CD4-positive, CD25-positive, alpha-beta regulatory T cell (primary cell): ENCODE measurements at regions not wholly inside any gene's neighbourhood (a gene's known extent, or its start where the extent isn't known, plus 50 kb on each side); places are given as distances from the start of the nearest gene placed in this dataset.
A peak's percentile ranks its signal among the peaks of the same experiment; 100 is the strongest.

Experiments used
- ATAC-seq, 2 donors: fragments of 150-1000 bp; cut with Tn5 transposase; one replicate each; pipeline ENCODE4 v1.10.0; 2021; ENCODE audit warnings: low read depth in 2 of 2, moderate number of reproducible peaks in 2 of 2, moderate library complexity in 1 of 2
- DNase-seq, 3 donors: peaks; one replicate each; pipeline versions ENCODE4 v3.0.0 to v3.0.0-alpha.2; 2012 to 2022; ENCODE audit warnings: mixed read lengths in 1 of 3
- H3K27ac ChIP-seq: one replicate; pipeline ENCODE4 v1.7.0; 2013; ENCODE audit warnings: mild to moderate bottlenecking, low read length; ENCODE audit not compliant: insufficient read depth, poor library complexity, severe bottlenecking
- H3K27me3 ChIP-seq: one replicate; pipeline ENCODE4 v1.7.0; 2013; ENCODE audit warnings: low read length; ENCODE audit not compliant: control insufficient read depth, insufficient read depth
- H3K36me3 ChIP-seq: one replicate; pipeline ENCODE4 v1.7.0; 2013; ENCODE audit warnings: mild to moderate bottlenecking, low read length, moderate library complexity; ENCODE audit not compliant: control insufficient read depth, insufficient read depth
- H3K4me1 ChIP-seq: 2 replicates; pipeline ENCODE4 v1.7.0; 2013; ENCODE audit warnings: mild to moderate bottlenecking, low read length; ENCODE audit not compliant: insufficient read depth, control insufficient read depth, poor library complexity, severe bottlenecking
- H3K4me3 ChIP-seq: one replicate; pipeline ENCODE4 v1.7.0; 2013; ENCODE audit warnings: low read depth, mild to moderate bottlenecking, low read length, moderate library complexity
- H3K9me3 ChIP-seq, 2 experiments: 1 replicate in 1 of 2; 2 replicates in 1 of 2; pipeline ENCODE4 v1.7.0; 2013; ENCODE audit warnings: low read length in 2 of 2, mild to moderate bottlenecking in 1 of 2, moderate library complexity in 1 of 2; ENCODE audit not compliant: control insufficient read depth in 2 of 2
- H3K27ac Mint-ChIP-seq, 3 donors: one replicate each; pipeline ENCODE4 v1.8.0; 2020 to 2022; ENCODE audit warnings: mild to moderate bottlenecking in 3 of 3, mixed read lengths in 3 of 3, moderate library complexity in 2 of 3
- H3K27me3 Mint-ChIP-seq: one replicate; pipeline ENCODE4 v1.8.0; 2022; ENCODE audit warnings: mild to moderate bottlenecking, mixed read lengths
- H3K36me3 Mint-ChIP-seq: one replicate; pipeline ENCODE4 v1.8.0; 2020; ENCODE audit warnings: mixed read lengths
- H3K4me1 Mint-ChIP-seq, 4 donors: one replicate each; pipeline ENCODE4 v1.8.0; 2020 to 2022; ENCODE audit warnings: mixed read lengths in 4 of 4, mild to moderate bottlenecking in 1 of 4
- H3K4me3 Mint-ChIP-seq, 4 donors: one replicate each; pipeline ENCODE4 v1.8.0; 2020 to 2022; ENCODE audit warnings: mild to moderate bottlenecking in 4 of 4, mixed read lengths in 4 of 4, moderate library complexity in 3 of 4
- H3K9me3 Mint-ChIP-seq, 7 donors: one replicate each; pipeline ENCODE4 v1.8.0; 2020 to 2022; ENCODE audit warnings: mixed read lengths in 7 of 7, mild to moderate bottlenecking in 3 of 7, moderate library complexity in 2 of 7

DNA sequence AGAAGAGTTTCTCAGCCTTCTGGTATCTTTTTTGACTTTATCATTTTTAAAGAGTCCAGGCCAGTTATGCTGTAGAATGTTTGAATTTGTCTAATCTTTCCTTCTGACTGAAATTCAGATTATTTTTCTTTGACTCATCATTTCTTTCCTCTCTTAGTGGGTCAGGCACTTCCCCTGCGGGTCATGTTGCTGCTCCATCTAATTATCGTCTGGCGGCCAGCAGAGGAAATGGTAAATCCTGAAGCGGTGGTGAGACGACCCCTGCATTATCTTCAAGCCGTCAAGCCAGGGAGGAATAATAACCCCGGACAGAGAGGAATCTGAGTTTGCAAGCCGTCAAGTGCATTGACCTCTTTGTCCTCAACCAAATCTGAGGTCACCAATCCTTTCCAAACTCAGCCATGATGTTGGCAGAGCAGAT, 102.1 kb downstream of the ADSS2 start:
- H3K4me3 Mint-ChIP-seq, result peak overlapping the region; percentile 17 to 63 (median 45)
- DNase-seq, result no peak
- no peaks in the 10 kb centered on the region for H3K36me3 Mint-ChIP-seq
- H3K27ac ChIP-seq, result no peak overlapping the region
- no peak for ATAC-seq
- H3K27ac Mint-ChIP-seq, result peak overlapping the region in 1 of 3 donors; percentile 70
- no peaks in the 10 kb centered on the region for H3K4me1 ChIP-seq
- H3K36me3 ChIP-seq, result no peaks in the 10 kb centered on the region
- no peaks in the 10 kb centered on the region for H3K9me3 ChIP-seq
- peaks cover 8 to 19% (median 14%) of the 10 kb centered on the region in 4 donors for H3K4me1 Mint-ChIP-seq
- no peaks in the 10 kb centered on the region for H3K27me3 ChIP-seq
- H3K9me3 Mint-ChIP-seq, result peaks cover 0 to 2% (median 0%) of the 10 kb centered on the region in 7 donors
- H3K27me3 Mint-ChIP-seq, result peaks cover 10% of the 10 kb centered on the region
- H3K4me3 ChIP-seq, result no peak overlapping the region

- Mint-ChIP-seq H3K27ac (peak overlapping the region in 2 of 3 donors; percentile 3 to 70), H3K27me3 (peaks cover 10% of the 10 kb centered on the region), H3K9me3 (peaks cover 0 to 2% (median 0%) of the 10 kb centered on the region in 7 donors), H3K4me3 (peak overlapping the region; percentile 17 to 63 (median 45)), H3K4me1 (peaks cover 8 to 22% (median 14%) of the 10 kb centered on the region in 4 donors), H3K36me3 (no peaks in the 10 kb centered on the region)
- ATAC-seq, result no peak
- DNase-seq, result peak in 1 of 3 donors; percentile 38
- no peak overlapping the region for H3K4me3 ChIP-seq
- no peak overlapping the region for H3K27ac ChIP-seq
- H3K36me3 ChIP-seq, result no peaks in the 10 kb centered on the region
- no peaks in the 10 kb centered on the region for H3K4me1 ChIP-seq
- H3K9me3 ChIP-seq, result no peaks in the 10 kb centered on the region
- H3K27me3 ChIP-seq, result no peaks in the 10 kb centered on the region
Measured at GRCh38 chr1:244350027-244350426, 101.7 kb downstream of the ADSS2 start.

DNA sequence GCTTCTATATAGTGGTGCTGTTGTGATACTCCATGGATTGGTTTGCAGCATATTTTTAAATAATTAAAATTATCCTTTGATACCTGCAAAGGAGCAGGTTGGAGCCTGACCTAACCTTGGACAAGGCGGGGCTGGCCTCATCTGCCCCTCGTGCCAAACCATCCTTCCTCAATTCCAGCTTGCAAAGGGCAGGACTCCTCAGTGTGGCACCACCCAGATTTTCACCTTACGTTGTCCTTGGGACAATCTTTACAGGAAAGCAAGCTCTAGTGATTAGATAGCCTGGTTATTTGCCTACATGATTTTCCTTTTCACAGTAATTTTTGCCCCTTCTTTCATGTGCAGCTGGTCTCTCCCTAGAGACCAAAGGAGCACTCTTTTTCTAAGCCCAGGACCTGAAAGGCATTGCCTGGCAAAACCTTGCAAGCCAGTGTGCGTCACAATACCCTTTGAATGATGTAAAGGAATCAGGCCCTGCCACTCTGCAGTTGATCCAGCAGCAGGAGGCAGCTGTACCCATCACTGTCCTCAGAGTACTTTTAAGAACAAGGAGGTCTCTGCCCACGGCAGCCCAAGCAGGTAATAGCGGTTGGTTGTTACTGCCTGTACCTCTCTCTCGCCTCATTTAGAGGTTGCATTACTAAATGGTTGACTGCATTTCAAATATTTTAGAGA, 99.4 kb downstream of the ADSS2 start:
- Mint-ChIP-seq H3K36me3 (no peaks in the 10 kb centered on the region), H3K27me3 (peaks cover 10% of the 10 kb centered on the region), H3K9me3 (no peaks in the 10 kb centered on the region), H3K4me3 (no peak overlapping the region), H3K4me1 (peaks cover 5 to 18% (median 14%) of the 10 kb centered on the region in 4 donors), H3K27ac (no peak overlapping the region)
- H3K4me1 ChIP-seq, result no peaks in the 10 kb centered on the region
- no peak overlapping the region for H3K4me3 ChIP-seq
- H3K27me3 ChIP-seq, result no peaks in the 10 kb centered on the region
- H3K9me3 ChIP-seq, result no peaks in the 10 kb centered on the region
- no peak overlapping the region for H3K27ac ChIP-seq
- DNase-seq (no peak), ATAC-seq (no peak)
- no peaks in the 10 kb centered on the region for H3K36me3 ChIP-seq

DNA sequence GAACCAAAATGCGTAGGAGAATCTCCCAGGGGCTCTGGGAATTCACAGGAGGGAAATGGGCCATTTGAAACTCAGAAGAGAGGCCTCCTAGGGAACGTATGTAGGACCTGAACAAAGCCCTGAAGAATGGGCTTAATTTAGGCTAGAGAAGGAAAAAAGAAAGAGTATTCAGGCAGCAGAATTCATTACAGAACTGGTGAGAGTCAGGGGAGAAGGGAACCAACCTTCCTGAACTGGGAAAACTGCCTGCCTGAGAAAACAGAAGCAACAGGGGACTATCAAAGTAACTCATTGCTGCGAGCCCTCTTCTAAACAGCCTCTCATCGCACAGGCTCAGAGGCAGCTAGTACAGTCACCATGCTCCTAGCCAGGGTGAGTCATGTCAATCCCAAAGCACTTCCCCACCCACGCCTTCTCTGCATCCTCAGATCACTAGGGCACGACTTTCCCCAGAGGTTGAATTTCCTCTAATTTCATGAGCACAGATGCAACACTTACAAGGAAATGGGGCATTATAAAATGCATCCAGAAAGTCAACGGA, 98.1 kb downstream of the ADSS2 start:
- no peaks in the 10 kb centered on the region for H3K27me3 ChIP-seq
- no peak overlapping the region for H3K27ac ChIP-seq
- no peaks in the 10 kb centered on the region for H3K36me3 Mint-ChIP-seq
- DNase-seq (no peak), ATAC-seq (peak; percentile 14 to 56)
- no peaks in the 10 kb centered on the region for H3K36me3 ChIP-seq
- H3K4me1 Mint-ChIP-seq, result peaks cover 5 to 18% (median 14%) of the 10 kb centered on the region in 4 donors
- peaks cover 10% of the 10 kb centered on the region for H3K27me3 Mint-ChIP-seq
- H3K4me1 ChIP-seq, result no peaks in the 10 kb centered on the region
- H3K4me3 ChIP-seq, result no peak overlapping the region
- no peaks in the 10 kb centered on the region for H3K9me3 Mint-ChIP-seq
- H3K27ac Mint-ChIP-seq, result peak overlapping the region in 1 of 3 donors; percentile 10
- no peaks in the 10 kb centered on the region for H3K9me3 ChIP-seq
- no peak overlapping the region for H3K4me3 Mint-ChIP-seq

GRCh38 chr1:244354810-244355278, 96.9 kb downstream of the ADSS2 start:
- peak overlapping the region in 1 of 3 donors; percentile 27 for H3K27ac Mint-ChIP-seq
- H3K27ac ChIP-seq, result no peak overlapping the region
- no peak overlapping the region for H3K4me3 ChIP-seq
- H3K9me3 ChIP-seq, result no peaks in the 10 kb centered on the region
- peaks cover 3 to 11% (median 8%) of the 10 kb centered on the region in 4 donors for H3K4me1 Mint-ChIP-seq
- ATAC-seq (no peak), DNase-seq (no peak)
- no peaks in the 10 kb centered on the region for H3K27me3 ChIP-seq
- H3K36me3 ChIP-seq, result no peaks in the 10 kb centered on the region
- H3K4me3 Mint-ChIP-seq, result no peak overlapping the region
- no peaks in the 10 kb centered on the region for H3K4me1 ChIP-seq
- peaks cover 7% of the 10 kb centered on the region for H3K27me3 Mint-ChIP-seq
- no peaks in the 10 kb centered on the region for H3K36me3 Mint-ChIP-seq
- H3K9me3 Mint-ChIP-seq, result no peaks in the 10 kb centered on the region

DNA sequence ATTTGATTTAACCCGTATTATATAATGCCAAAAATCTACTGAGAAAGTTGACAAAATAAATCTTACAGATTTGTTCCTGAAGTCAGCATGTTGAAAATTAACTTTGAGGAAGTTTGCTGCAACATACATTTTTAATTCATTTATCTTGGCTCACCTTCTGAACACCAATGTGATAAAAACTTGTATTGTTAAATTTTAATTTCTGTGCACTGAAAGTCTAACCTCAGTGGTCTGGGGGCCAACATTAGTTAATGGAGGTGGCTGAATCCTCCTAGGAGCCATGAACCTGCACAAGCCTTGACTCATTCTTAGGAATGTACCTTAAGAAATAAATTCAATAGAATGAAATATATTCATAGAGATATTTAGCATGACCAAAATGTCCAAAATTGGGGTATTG, 95.3 kb downstream of the ADSS2 start:
- Mint-ChIP-seq H3K4me3 (no peak overlapping the region), H3K4me1 (peaks cover 0 to 8% (median 4%) of the 10 kb centered on the region in 4 donors), H3K36me3 (no peaks in the 10 kb centered on the region), H3K9me3 (no peaks in the 10 kb centered on the region), H3K27me3 (peaks cover 4% of the 10 kb centered on the region), H3K27ac (no peak overlapping the region)
- ATAC-seq, result no peak
- Histone ChIP-seq H3K27ac (no peak overlapping the region), H3K4me3 (no peak overlapping the region), H3K4me1 (no peaks in the 10 kb centered on the region), H3K27me3 (no peaks in the 10 kb centered on the region), H3K9me3 (no peaks in the 10 kb centered on the region), H3K36me3 (no peaks in the 10 kb centered on the region)
- no peak for DNase-seq
